ENCODE measurements at regions not wholly inside any gene's neighbourhood (a gene's known extent, or its start where the extent isn't known, plus 50 kb on each side); places are given as distances from the start of the nearest gene placed in this dataset.

GRCh38 chr11:111185266-111185665 lies 60.3 kb upstream of the POU2AF2 start:
- H3K4me1 ChIP-seq (replicated peaks in 1 of 2) = no peaks in the 10 kb centered on the region
- DNase-seq = no peak
- H3K4me3 ChIP-seq = no peak overlapping the region
- TF ChIP-seq POLR2A (IDR thresholded peaks at IDR 0.05) (no peak), CTCF (IDR thresholded peaks at IDR 0.05) (no peak)
- H3K27me3 ChIP-seq = no peaks in the 10 kb centered on the region
- H3K9me3 ChIP-seq (replicated peaks in 1 of 3) = no peaks in the 10 kb centered on the region
- intact Hi-C loops (cut with DNase I) = no loop called here
- 38 to 53% (median 49%) methylated on average over 2 of the region's 2 CpGs for WGBS, 4 donors
- H3K27ac ChIP-seq = no peak overlapping the region
- H3K36me3 ChIP-seq (replicated peaks in 1 of 2) = no peaks in the 10 kb centered on the region

GRCh38 chr11:111183706-111184105 lies 61.8 kb upstream of the POU2AF2 start:
- intact Hi-C loops (cut with DNase I) = no loop called here
- TF ChIP-seq POLR2A (IDR thresholded peaks at IDR 0.05) = no peak
- TF ChIP-seq CTCF (IDR thresholded peaks at IDR 0.05) = no peak
- Histone ChIP-seq H3K9me3 (replicated peaks in 1 of 3) (no peaks in the 10 kb centered on the region), H3K27ac (no peak overlapping the region), H3K4me3 (no peak overlapping the region), H3K36me3 (replicated peaks in 1 of 2) (no peaks in the 10 kb centered on the region), H3K27me3 (no peaks in the 10 kb centered on the region), H3K4me1 (replicated peaks in 1 of 2) (no peaks in the 10 kb centered on the region)
- no peak for DNase-seq

- Histone ChIP-seq H3K27me3 (no peaks in the 10 kb centered on the region), H3K27ac (no peak overlapping the region), H3K9me3 (replicated peaks in 1 of 3) (no peaks in the 10 kb centered on the region), H3K4me1 (replicated peaks in 1 of 2) (no peaks in the 10 kb centered on the region), H3K36me3 (replicated peaks in 1 of 2) (no peaks in the 10 kb centered on the region), H3K4me3 (no peak overlapping the region)
- 51 to 61% (median 54%) methylated on average over 5 of the region's 5 CpGs for WGBS, 4 donors
- DNase-seq = no peak
- intact Hi-C loops (cut with DNase I) = no loop called here
- no peak for TF ChIP-seq POLR2A (IDR thresholded peaks at IDR 0.05)
- no peak for TF ChIP-seq CTCF (IDR thresholded peaks at IDR 0.05)
Observed at GRCh38 chr11:111179184-111179910, 66.2 kb upstream of the POU2AF2 start.

GRCh38 chr11:111177037-111177871 lies 68.3 kb upstream of the POU2AF2 start:
- no peak for DNase-seq
- H3K36me3 ChIP-seq (replicated peaks in 1 of 2) = no peaks in the 10 kb centered on the region
- TF ChIP-seq CTCF (IDR thresholded peaks at IDR 0.05) (no peak), POLR2A (IDR thresholded peaks at IDR 0.05) (no peak)
- intact Hi-C loops (cut with DNase I) = no loop called here
- H3K9me3 ChIP-seq (replicated peaks in 1 of 3) = no peaks in the 10 kb centered on the region
- no peaks in the 10 kb centered on the region for H3K4me1 ChIP-seq (replicated peaks in 1 of 2)
- no peaks in the 10 kb centered on the region for H3K27me3 ChIP-seq
- H3K4me3 ChIP-seq = no peak overlapping the region
- no peak overlapping the region for H3K27ac ChIP-seq
